H1 (cell line): ENCODE measurements at regions not wholly inside any gene's neighbourhood (a gene's known extent, or its start where the extent isn't known, plus 50 kb on each side); places are given as distances from the start of the nearest gene placed in this dataset.

Experiments used
- CTCF ChIA-PET: fragments of 300-600 bp; sonication (Branson Sonifier 250); formaldehyde crosslinking; loops from one replicate; lab custom pipeline; 2021; ENCODE audit not compliant: partially characterized antibody; lab: Charles Lee
- POLR2A ChIA-PET: fragments of 300-600 bp; sonication (Branson Sonifier 250); formaldehyde crosslinking; loops from one replicate; lab custom pipeline; 2021; ENCODE audit warnings: inconsistent platforms; ENCODE audit not compliant: partially characterized antibody; lab: Charles Lee
- DNase-seq, 2 experiments: peaks; one replicate each; pipeline versions ENCODE4 v3.0.0 to v3.0.0-alpha.2; 2010 to 2022; ENCODE audit warnings: low spot score in 2 of 2, low read depth in 1 of 2, mixed read lengths in 1 of 2
- FAIRE-seq: peaks from 2 replicates; lab custom pipeline; 2011; peaks lifted over from hg19 to GRCh38; lab: Jason Lieb, UNC
- H2AFZ ChIP-seq: 2 replicates; pipeline ENCODE4 v1.8.1; 2012; ENCODE audit warnings: low read length, inconsistent platforms
- H2AK5ac ChIP-seq: 2 replicates; pipeline ENCODE4 v1.6.1; 2013; ENCODE audit warnings: low read depth, low read length
- H2BK120ac ChIP-seq: replicated peaks from 2 replicates; pipeline ENCODE3; 2013; ENCODE audit warnings: low read depth, low read length, inconsistent platforms
- H2BK12ac ChIP-seq: 2 replicates; pipeline ENCODE4 v1.6.1; 2013; ENCODE audit warnings: low read depth, low read length
- H2BK15ac ChIP-seq: 2 replicates; pipeline ENCODE4 v1.6.1; 2013; ENCODE audit warnings: low read length
- H2BK20ac ChIP-seq: 2 replicates; pipeline ENCODE4 v1.6.1; 2013; ENCODE audit warnings: low read length
- H2BK5ac ChIP-seq: 2 replicates; pipeline ENCODE4 v1.6.1; 2013; ENCODE audit warnings: low read depth, low read length
- H3K14ac ChIP-seq: 2 replicates; pipeline ENCODE4 v1.6.1; 2013; ENCODE audit warnings: inconsistent platforms; ENCODE audit not compliant: insufficient read length
- H3K18ac ChIP-seq: 2 replicates; pipeline ENCODE4 v1.6.1; 2013; ENCODE audit warnings: low read length; ENCODE audit errors: extremely low read depth
- H3K23ac ChIP-seq: 2 replicates; pipeline ENCODE4 v1.6.1; 2013; ENCODE audit warnings: inconsistent platforms; ENCODE audit not compliant: insufficient read length
- H3K23me2 ChIP-seq: 2 replicates; pipeline ENCODE4 v1.6.1; 2013; ENCODE audit warnings: low read depth, low read length
- H3K27ac ChIP-seq: 2 replicates; pipeline ENCODE4 v1.6.1; 2011; ENCODE audit warnings: low read depth, low read length, inconsistent platforms
- H3K27me3 ChIP-seq, 4 experiments: replicated peaks in 1 of 4; 1 replicate in 1 of 4; 2 replicates in 3 of 4; pipeline versions ENCODE4 v1.6.1 to v1.8.1; 2011 to 2013; ENCODE audit warnings: low read length in 3 of 4, mild to moderate bottlenecking in 3 of 4, inconsistent platforms in 2 of 4, mixed read lengths in 2 of 4, moderate library complexity in 1 of 4; ENCODE audit not compliant: control insufficient read depth in 3 of 4, insufficient read depth in 3 of 4; ENCODE audit errors: extremely low read depth in 1 of 4
- H3K36me3 ChIP-seq, 4 experiments: 2 replicates each; pipeline versions ENCODE4 v1.6.1 to v1.8.1; 2011 to 2013; ENCODE audit warnings: mild to moderate bottlenecking in 4 of 4, low read length in 3 of 4, moderate library complexity in 2 of 4, control low read depth in 1 of 4, inconsistent platforms in 1 of 4; ENCODE audit not compliant: insufficient read depth in 4 of 4, control insufficient read depth in 2 of 4
- H3K4ac ChIP-seq: replicated peaks from 2 replicates; pipeline ENCODE3; 2013; ENCODE audit warnings: low read length, low read depth, mixed read lengths, inconsistent platforms; ENCODE audit not compliant: insufficient read length
- H3K4me1 ChIP-seq, 4 experiments: replicated peaks in 1 of 4; 1 replicate in 1 of 4; 2 replicates in 3 of 4; pipeline versions ENCODE4 v1.6.1 to v1.8.1; 2011 to 2013; ENCODE audit warnings: low read length in 3 of 4, inconsistent platforms in 2 of 4, mixed read lengths in 1 of 4; ENCODE audit not compliant: insufficient read depth in 4 of 4, control insufficient read depth in 3 of 4
- H3K4me2 ChIP-seq, 2 experiments: 2 replicates each; pipeline versions ENCODE4 v1.6.1 to v1.8.1; 2011 to 2013; ENCODE audit warnings: low read depth in 2 of 2, low read length in 2 of 2, control low read depth in 1 of 2, inconsistent platforms in 1 of 2, mild to moderate bottlenecking in 1 of 2; ENCODE audit not compliant: insufficient read depth in 1 of 2
- H3K4me3 ChIP-seq, 4 experiments: fragments of 200-600, 300-600 bp in 1 of 4; sonication (generic), shearing (Covaris generic), sonication (Bioruptor Twin) in 1 of 4; 2 replicates each; pipeline versions ENCODE4 v1.5.1 to v1.8.1; 2011 to 2016; ENCODE audit warnings: low read length in 4 of 4, low read depth in 3 of 4, control low read depth in 2 of 4, inconsistent platforms in 2 of 4, mild to moderate bottlenecking in 2 of 4, mixed read lengths in 1 of 4, moderate library complexity in 1 of 4; ENCODE audit not compliant: insufficient read depth in 2 of 4; ENCODE audit errors: extremely low read depth in 1 of 4
- H3K56ac ChIP-seq: replicated peaks from 2 replicates; pipeline ENCODE3; 2013; ENCODE audit warnings: low read depth, mild to moderate bottlenecking, mixed read lengths, low read length, inconsistent platforms; ENCODE audit not compliant: insufficient read length
- H3K79me1 ChIP-seq: 2 replicates; pipeline ENCODE4 v1.6.1; 2013; ENCODE audit warnings: low read depth, low read length, control low read depth
- H3K79me2 ChIP-seq, 2 experiments: 2 replicates each; pipeline versions ENCODE4 v1.6.1 to v1.8.1; 2012 to 2013; ENCODE audit warnings: low read length in 2 of 2, mild to moderate bottlenecking in 2 of 2, inconsistent platforms in 1 of 2; ENCODE audit not compliant: insufficient read depth in 2 of 2, control insufficient read depth in 1 of 2
- H3K9ac ChIP-seq, 4 experiments: replicated peaks in 1 of 4; 1 replicate in 1 of 4; 2 replicates in 3 of 4; pipeline versions ENCODE4 v1.6.1 to v1.8.1; 2011 to 2013; ENCODE audit warnings: low read depth in 3 of 4, low read length in 3 of 4, control low read depth in 2 of 4, mild to moderate bottlenecking in 2 of 4, moderate library complexity in 2 of 4, inconsistent platforms in 1 of 4; ENCODE audit errors: extremely low read depth in 1 of 4
- H3K9me3 ChIP-seq, 2 experiments: 2 replicates each; pipeline versions ENCODE4 v1.6.1 to v1.8.1; 2012 to 2013; ENCODE audit warnings: mild to moderate bottlenecking in 2 of 2, moderate library complexity in 2 of 2, control low read depth in 1 of 2, inconsistent platforms in 1 of 2, low read depth in 1 of 2, low read length in 1 of 2, mixed read lengths in 1 of 2; ENCODE audit not compliant: insufficient read depth in 2 of 2
- H4K20me1 ChIP-seq, 2 experiments: replicated peaks in 1 of 2; 2 replicates each; pipeline versions ENCODE3 to v1.8.1; 2011 to 2013; ENCODE audit warnings: inconsistent platforms in 2 of 2, low read length in 2 of 2, mild to moderate bottlenecking in 1 of 2; ENCODE audit not compliant: insufficient read depth in 2 of 2, control insufficient read depth in 1 of 2
- H4K5ac ChIP-seq: 2 replicates; pipeline ENCODE4 v1.6.1; 2013; ENCODE audit warnings: low read length, low read depth, mixed read lengths, inconsistent platforms; ENCODE audit not compliant: insufficient read length
- H4K8ac ChIP-seq: 2 replicates; pipeline ENCODE4 v1.8.0; 2013; ENCODE audit warnings: mild to moderate bottlenecking, moderate library complexity, low read length, inconsistent platforms; ENCODE audit not compliant: insufficient read depth; ENCODE audit errors: extremely low read depth
- H4K91ac ChIP-seq: replicated peaks from 2 replicates; pipeline ENCODE3; 2013; ENCODE audit warnings: low read length, mixed read lengths, inconsistent platforms; ENCODE audit not compliant: insufficient read length
- JUN ChIP-seq: IDR thresholded peaks from 2 replicates; pipeline ENCODE4 v1.6.1; 2011; ENCODE audit warnings: low read depth, mild to moderate bottlenecking, improper control_type of control experiment, low read length
- KDM4A ChIP-seq: IDR thresholded peaks from one replicate; pipeline ENCODE4 v1.7.1; 2012; ENCODE audit warnings: low read depth, mild to moderate bottlenecking, moderate library complexity, low read length, inconsistent platforms; ENCODE audit not compliant: severe bottlenecking
- WGBS, 2 experiments: shearing (Covaris generic) in 1 of 2; methylation state at CpG; one replicate each; pipeline versions ENCODE4 v1.1.6 to v1.1.7; 2013 to 2015; ENCODE audit warnings: low lambda C conversion rate in 2 of 2, mixed read lengths in 2 of 2, inconsistent platforms in 1 of 2, low coverage in 1 of 2, missing lambda C conversion rate in 1 of 2; ENCODE audit not compliant: insufficient replicate concordance in 2 of 2, insufficient coverage in 1 of 2, insufficient read length in 1 of 2; ENCODE audit errors: extremely low coverage in 1 of 2, missing lambda C conversion rate in 1 of 2; 5-methylcytosine and 5-hydroxymethylcytosine counted together

DNA sequence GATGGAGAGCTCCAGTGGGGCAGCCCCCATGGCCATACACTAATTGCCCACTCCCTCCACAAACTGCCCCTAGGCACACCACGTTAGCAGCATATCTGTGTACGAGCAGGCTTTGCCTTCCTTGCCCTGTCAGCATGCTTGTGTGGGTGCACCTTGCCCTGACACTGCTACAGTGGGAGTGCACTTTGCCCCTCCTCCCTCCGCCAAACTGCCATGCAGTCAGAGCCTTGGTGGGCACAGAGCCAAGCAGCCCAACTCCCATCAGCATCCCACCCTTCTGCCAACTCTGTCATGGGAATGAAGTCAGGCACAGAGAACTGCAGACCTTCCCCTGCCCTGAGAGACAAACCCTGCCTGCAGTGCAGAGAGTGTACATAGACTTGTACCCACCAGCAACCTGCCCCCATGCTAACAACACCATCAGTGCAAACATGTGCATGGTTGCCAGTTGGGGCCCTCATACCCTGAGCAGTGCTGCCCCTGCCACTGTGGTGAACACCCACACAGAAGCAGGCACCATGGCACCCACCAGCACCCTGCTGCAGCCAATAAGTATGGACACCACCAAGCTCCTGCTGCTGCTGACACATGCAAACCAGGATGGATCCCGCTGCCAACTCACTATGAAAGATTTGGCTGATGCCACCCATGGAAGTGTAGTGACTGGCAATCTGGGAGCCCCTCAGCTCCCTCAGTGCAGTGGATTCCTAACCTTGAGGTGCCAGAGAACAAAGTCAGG is 1197.7 kb upstream of the CELF2 start:
- POLR2A ChIA-PET, result no interaction called here
- Histone ChIP-seq H3K4ac (no peak overlapping the region), H3K27me3 (no peaks in the 10 kb centered on the region), H3K27ac (no peak overlapping the region), H2BK20ac (no peak overlapping the region), H2AK5ac (no peak overlapping the region), H3K4me3 (no peak overlapping the region), H4K8ac (no peak overlapping the region), H2BK15ac (no peak overlapping the region), H3K9ac (no peak overlapping the region), H2AFZ (no peak overlapping the region), H3K79me1 (no peaks in the 10 kb centered on the region), H3K23me2 (no peaks in the 10 kb centered on the region), H4K5ac (no peak overlapping the region), H3K18ac (no peak overlapping the region), H3K23ac (no peak overlapping the region), H2BK120ac (no peak overlapping the region), H3K14ac (no peak overlapping the region), H3K4me1 (no peaks in the 10 kb centered on the region), H2BK5ac (no peak overlapping the region), H4K20me1 (no peaks in the 10 kb centered on the region), H2BK12ac (no peak overlapping the region), H3K4me2 (no peak overlapping the region), H3K36me3 (no peaks in the 10 kb centered on the region), H3K9me3 (no peaks in the 10 kb centered on the region), H3K56ac (no peak overlapping the region), H3K79me2 (no peaks in the 10 kb centered on the region), H4K91ac (no peak overlapping the region)
- FAIRE-seq (no peak), DNase-seq (no peak)
- 89% methylated on average over 4 of the region's 4 CpGs; no CpG with 5 or more reads in 1 of the 2 experiments for WGBS, 2 experiments
- CTCF ChIA-PET, result interaction anchor here (0.8 to 1.8 kb wide), 3 partner anchors 181 to 446 kb away, joined by 3 to 4 read pairs (median 3); no protein-coding TSS in a partner anchor
- TF ChIP-seq KDM4A, result no peak
- no peak for TF ChIP-seq JUN
